Liver (tissue), 3 donors: ENCODE measurements at regions not wholly inside any gene's neighbourhood (a gene's known extent, or its start where the extent isn't known, plus 50 kb on each side); places are given as distances from the start of the nearest gene placed in this dataset.

Experiments used
- RAD21 ChIP-seq, 2 donors: IDR thresholded peaks; 2 replicates each; pipeline ENCODE4 v1.6.1; 2016; ENCODE audit warnings: antibody characterized with exemption in 2 of 2, mild to moderate bottlenecking in 2 of 2
- TF ChIP-seq, protein P1 (sequence below): fragments of 150-350 bp; IDR thresholded peaks from 2 replicates; pipeline ENCODE4 v1.5.1; 2017; ENCODE audit warnings: improper control_type of control experiment, low read depth, low read length; ENCODE audit not compliant: missing input control
- TF ChIP-seq, protein P2 (sequence below): IDR thresholded peaks from 2 replicates; pipeline ENCODE4 v1.6.1; 2016; ENCODE audit warnings: antibody characterized with exemption
- donor health status: healthy.
- donor health status: healthy.

- TF ChIP-seq, protein P1, sequence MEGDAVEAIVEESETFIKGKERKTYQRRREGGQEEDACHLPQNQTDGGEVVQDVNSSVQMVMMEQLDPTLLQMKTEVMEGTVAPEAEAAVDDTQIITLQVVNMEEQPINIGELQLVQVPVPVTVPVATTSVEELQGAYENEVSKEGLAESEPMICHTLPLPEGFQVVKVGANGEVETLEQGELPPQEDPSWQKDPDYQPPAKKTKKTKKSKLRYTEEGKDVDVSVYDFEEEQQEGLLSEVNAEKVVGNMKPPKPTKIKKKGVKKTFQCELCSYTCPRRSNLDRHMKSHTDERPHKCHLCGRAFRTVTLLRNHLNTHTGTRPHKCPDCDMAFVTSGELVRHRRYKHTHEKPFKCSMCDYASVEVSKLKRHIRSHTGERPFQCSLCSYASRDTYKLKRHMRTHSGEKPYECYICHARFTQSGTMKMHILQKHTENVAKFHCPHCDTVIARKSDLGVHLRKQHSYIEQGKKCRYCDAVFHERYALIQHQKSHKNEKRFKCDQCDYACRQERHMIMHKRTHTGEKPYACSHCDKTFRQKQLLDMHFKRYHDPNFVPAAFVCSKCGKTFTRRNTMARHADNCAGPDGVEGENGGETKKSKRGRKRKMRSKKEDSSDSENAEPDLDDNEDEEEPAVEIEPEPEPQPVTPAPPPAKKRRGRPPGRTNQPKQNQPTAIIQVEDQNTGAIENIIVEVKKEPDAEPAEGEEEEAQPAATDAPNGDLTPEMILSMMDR = no peak
- TF ChIP-seq RAD21 (IDR thresholded peaks at IDR 0.05) = no peak
- TF ChIP-seq, protein P2, sequence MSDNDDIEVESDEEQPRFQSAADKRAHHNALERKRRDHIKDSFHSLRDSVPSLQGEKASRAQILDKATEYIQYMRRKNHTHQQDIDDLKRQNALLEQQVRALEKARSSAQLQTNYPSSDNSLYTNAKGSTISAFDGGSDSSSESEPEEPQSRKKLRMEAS = no peak
Observed at GRCh38 chr2:6065703-6066102, 373.5 kb downstream of the SOX11 start.
